ENCODE measurements at regions not wholly inside any gene's neighbourhood (a gene's known extent, or its start where the extent isn't known, plus 50 kb on each side); places are given as distances from the start of the nearest gene placed in this dataset.

- TF ChIP-seq CHD7 (IDR thresholded peaks at IDR 0.05; ENCODE audit: insufficient replicate concordance, low read length) (no peak), RAD21 (IDR thresholded peaks at IDR 0.05 in 1 of 2, conservative IDR thresholded peaks at IDR 0.05 in 1 of 2; ENCODE audit: low read depth in 2 of 2, low read length in 2 of 2) (no peak), RNF2 (IDR thresholded peaks at IDR 0.05; ENCODE audit: borderline replicate concordance, low read depth, low read length, missing control alignments, poor library complexity, severe bottlenecking) (no peak), SUZ12 (IDR thresholded peaks at IDR 0.05; ENCODE audit: low read length) (no peak), SIN3A (conservative IDR thresholded peaks at IDR 0.05 in 1 of 2, IDR thresholded peaks at IDR 0.05 in 1 of 2; ENCODE audit: low read depth in 1 of 2, low read length in 2 of 2) (no peak), TAF7 (optimal IDR thresholded peaks at IDR 0.05; ENCODE audit: borderline replicate concordance, low read depth, low read length) (no peak), SP2 (IDR thresholded peaks at IDR 0.05; ENCODE audit: low read length) (no peak), MAX (IDR thresholded peaks at IDR 0.05) (no peak), SP4 (IDR thresholded peaks at IDR 0.05; ENCODE audit: low read length) (no peak), TEAD4 (IDR thresholded peaks at IDR 0.05; ENCODE audit: low read depth, low read length) (no peak), BCL11A (IDR thresholded peaks at IDR 0.05; ENCODE audit: low read depth in 2 of 2, low read length in 2 of 2) (no peak)
Observed at GRCh38 chr20:11511821-11512220, 405.9 kb upstream of the BTBD3 start (continued).

Data from H1 (cell line).